Activated CD8-positive, alpha-beta memory T cell treated with anti-CD3 and anti-CD28 coated beads, Interleukin-2, amount 10 ng/mL, durations not matched to agents 7 days and 5 days (primary cell): ENCODE measurements at regions not wholly inside any gene's neighbourhood (a gene's known extent, or its start where the extent isn't known, plus 50 kb on each side); places are given as distances from the start of the nearest gene placed in this dataset.
"Not testable (repeated sequence)": the region's sequence is repeated elsewhere in the genome, so short reads cannot be mapped to it uniquely, and the experiment has no call there.

ENCODE experiments used
- ATAC-seq: fragments of 150-1000 bp; cut with Tn5 transposase; one replicate; pipeline ENCODE4 v1.10.0; 2021; ENCODE audit warnings: moderate library complexity
- CTCF ChIA-PET: fragments of 350-600 bp; sonication (Branson Sonifier 250); formaldehyde crosslinking; loops from one replicate; lab custom pipeline; 2021; ENCODE audit warnings: antibody characterized with exemption; lab: Charles Lee
- DNase-seq: peaks from one replicate; pipeline ENCODE4 v3.0.0-alpha.2; 2020
- H3K27ac Mint-ChIP-seq: one replicate; pipeline ENCODE4 v1.8.0; 2021; ENCODE audit warnings: mild to moderate bottlenecking, mixed read lengths
- H3K27me3 Mint-ChIP-seq: one replicate; pipeline ENCODE4 v1.8.0; 2021; ENCODE audit warnings: mixed read lengths
- H3K36me3 Mint-ChIP-seq: one replicate; pipeline ENCODE4 v1.8.0; 2021; ENCODE audit warnings: mild to moderate bottlenecking, mixed read lengths
- H3K4me1 Mint-ChIP-seq: one replicate; pipeline ENCODE4 v1.8.0; 2021; ENCODE audit warnings: mixed read lengths
- H3K4me3 Mint-ChIP-seq: one replicate; pipeline ENCODE4 v1.8.0; 2021; ENCODE audit warnings: mild to moderate bottlenecking, moderate library complexity, mixed read lengths
- H3K9me3 Mint-ChIP-seq: one replicate; pipeline ENCODE4 v1.8.0; 2022; ENCODE audit warnings: low read depth, mixed read lengths

- H3K36me3 Mint-ChIP-seq: peaks cover 38% of the 10 kb centered on the region
- CTCF ChIA-PET: no interaction called here
- ATAC-seq (no peak), DNase-seq (no peak)
- no peak overlapping the region for H3K4me3 Mint-ChIP-seq
- peaks cover 2% of the 10 kb centered on the region for H3K9me3 Mint-ChIP-seq
- H3K27me3 Mint-ChIP-seq: no peaks in the 10 kb centered on the region
- H3K4me1 Mint-ChIP-seq: peaks cover 1% of the 10 kb centered on the region
- H3K27ac Mint-ChIP-seq: no peak overlapping the region
Measured at GRCh38 chr5:18732556-18733479, 1098.6 kb downstream of the TAF11L14 start.

GRCh38 chr5:18736051-18736398 lies 1101.8 kb downstream of the TAF11L14 start:
- no peaks in the 10 kb centered on the region for H3K27me3 Mint-ChIP-seq
- H3K4me3 Mint-ChIP-seq: no peak overlapping the region
- CTCF ChIA-PET: no interaction called here
- H3K36me3 Mint-ChIP-seq: peaks cover 41% of the 10 kb centered on the region
- H3K9me3 Mint-ChIP-seq: peaks cover 2% of the 10 kb centered on the region
- DNase-seq (no peak), ATAC-seq (no peak)
- peaks cover 15% of the 10 kb centered on the region for H3K4me1 Mint-ChIP-seq
- no peak overlapping the region for H3K27ac Mint-ChIP-seq

DNA sequence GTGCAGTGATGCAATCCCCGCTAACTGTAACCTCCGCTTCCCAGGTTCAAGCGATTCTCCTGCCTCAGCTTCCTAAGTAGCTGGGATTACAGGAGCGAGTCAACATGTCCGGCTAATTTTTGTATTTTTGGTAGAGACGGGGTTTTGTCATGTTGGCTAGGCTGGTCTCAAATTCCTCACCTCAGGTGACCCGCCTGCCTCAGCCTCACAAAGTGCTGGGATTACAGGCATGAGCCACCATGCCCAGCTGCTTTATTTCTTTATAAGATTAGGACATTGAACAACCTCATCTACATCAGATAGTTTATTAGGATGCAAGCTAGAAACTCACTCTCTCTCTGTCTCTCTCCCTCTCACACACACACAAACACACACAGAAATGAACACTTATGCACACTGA lies 1102.5 kb downstream of the TAF11L14 start:
- CTCF ChIA-PET, H3K27ac Mint-ChIP-seq, ATAC-seq, DNase-seq, H3K9me3 Mint-ChIP-seq, H3K4me3 Mint-ChIP-seq, H3K27me3 Mint-ChIP-seq: not testable (repeated sequence)
- Mint-ChIP-seq H3K4me1 (peaks cover 19% of the 10 kb centered on the region), H3K36me3 (peaks cover 41% of the 10 kb centered on the region)

- no peaks in the 10 kb centered on the region for H3K9me3 Mint-ChIP-seq
- DNase-seq: no peak
- CTCF ChIA-PET: interaction anchor here (1.1 to 1.3 kb wide), 3 partner anchors 12 to 42 kb away, joined by 3 read pairs; no protein-coding TSS in a partner anchor
- ATAC-seq: no peak
- H3K4me1 Mint-ChIP-seq: peaks cover 41% of the 10 kb centered on the region
- H3K36me3 Mint-ChIP-seq: peaks cover 35% of the 10 kb centered on the region
- H3K27ac Mint-ChIP-seq: peak overlapping the region; percentile 74
- H3K27me3 Mint-ChIP-seq: no peaks in the 10 kb centered on the region
- peak overlapping the region; percentile 29 for H3K4me3 Mint-ChIP-seq
Measured at GRCh38 chr5:18740301-18740700, 1106.0 kb downstream of the TAF11L14 start.

- CTCF ChIA-PET: no interaction called here
- Mint-ChIP-seq H3K27me3 (no peaks in the 10 kb centered on the region), H3K27ac (no peak overlapping the region), H3K4me3 (no peak overlapping the region), H3K36me3 (peaks cover 34% of the 10 kb centered on the region), H3K9me3 (no peaks in the 10 kb centered on the region), H3K4me1 (peaks cover 50% of the 10 kb centered on the region)
- ATAC-seq (no peak), DNase-seq (no peak)
Measured at GRCh38 chr5:18742830-18743229, 1108.6 kb downstream of the TAF11L14 start.

- peaks cover 25% of the 10 kb centered on the region for H3K36me3 Mint-ChIP-seq
- H3K27me3 Mint-ChIP-seq: no peaks in the 10 kb centered on the region
- no peaks in the 10 kb centered on the region for H3K9me3 Mint-ChIP-seq
- peak; percentile 62 for DNase-seq
- H3K4me1 Mint-ChIP-seq: peaks cover 59% of the 10 kb centered on the region
- peak; percentile 53 for ATAC-seq
- CTCF ChIA-PET: interaction anchor here (1.5 kb wide), 1 partner anchor 10 kb away, joined by 3 read pairs; no protein-coding TSS in a partner anchor
- H3K4me3 Mint-ChIP-seq: peak overlapping the region; percentile 82
- peak overlapping the region; percentile 92 for H3K27ac Mint-ChIP-seq
Measured at GRCh38 chr5:18744441-18744840, 1110.2 kb downstream of the TAF11L14 start.

DNA sequence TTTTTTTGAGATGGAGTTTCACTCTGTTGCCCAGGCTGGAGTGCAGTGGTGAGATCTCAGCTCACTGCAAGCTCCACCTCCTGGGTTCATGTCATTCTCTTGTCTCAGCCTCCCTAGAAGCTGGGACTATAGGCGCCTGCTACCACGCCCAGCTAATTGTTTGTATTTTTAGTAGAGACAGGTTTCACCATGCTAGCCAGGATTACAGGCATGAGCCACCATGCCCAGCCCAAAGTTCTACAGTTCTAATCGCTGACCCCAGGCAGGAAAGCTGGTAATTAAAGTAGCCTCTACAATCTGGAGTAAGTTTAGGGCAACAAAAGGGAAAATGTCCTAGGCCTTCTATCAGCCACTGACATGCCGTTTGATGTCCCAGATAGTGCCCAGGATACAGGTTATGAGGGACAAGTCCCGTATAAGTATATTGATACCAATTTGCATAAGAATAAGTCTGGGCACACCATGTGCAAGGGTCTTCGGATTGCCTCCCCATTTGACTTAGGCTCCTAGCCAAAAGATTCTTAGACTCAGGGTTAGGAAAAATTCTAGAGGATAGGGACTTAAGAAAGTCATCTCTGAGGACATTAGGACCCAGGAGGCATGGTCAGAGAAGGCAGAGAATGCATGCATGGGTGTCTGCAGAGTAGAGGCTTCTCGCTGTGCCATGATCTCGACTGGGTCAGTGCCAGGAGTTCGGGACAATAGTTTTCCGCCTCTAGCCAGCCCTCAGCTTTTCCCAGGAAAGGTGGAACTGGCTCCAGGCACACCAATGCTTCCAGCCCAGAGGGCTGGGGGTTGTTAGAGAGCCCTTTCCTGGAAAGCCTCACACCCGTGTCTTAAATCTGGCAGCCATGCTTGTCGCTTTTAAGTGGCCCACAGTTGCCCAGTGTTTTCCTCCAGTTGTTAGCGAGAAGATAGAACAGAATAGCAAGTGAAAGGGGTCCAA lies 1111.1 kb downstream of the TAF11L14 start:
- CTCF ChIA-PET: interaction anchor here (1.1 to 1.5 kb wide), 3 partner anchors 11 to 47 kb away, joined by 3 to 5 read pairs (median 3); no protein-coding TSS in a partner anchor
- Mint-ChIP-seq H3K36me3 (peaks cover 25% of the 10 kb centered on the region), H3K9me3 (no peaks in the 10 kb centered on the region), H3K27ac (peak overlapping the region; percentile 92), H3K27me3 (no peaks in the 10 kb centered on the region), H3K4me1 (peaks cover 64% of the 10 kb centered on the region), H3K4me3 (peak overlapping the region; percentile 82)
- ATAC-seq (peak; percentile 64), DNase-seq (peak; percentile 74)

DNA sequence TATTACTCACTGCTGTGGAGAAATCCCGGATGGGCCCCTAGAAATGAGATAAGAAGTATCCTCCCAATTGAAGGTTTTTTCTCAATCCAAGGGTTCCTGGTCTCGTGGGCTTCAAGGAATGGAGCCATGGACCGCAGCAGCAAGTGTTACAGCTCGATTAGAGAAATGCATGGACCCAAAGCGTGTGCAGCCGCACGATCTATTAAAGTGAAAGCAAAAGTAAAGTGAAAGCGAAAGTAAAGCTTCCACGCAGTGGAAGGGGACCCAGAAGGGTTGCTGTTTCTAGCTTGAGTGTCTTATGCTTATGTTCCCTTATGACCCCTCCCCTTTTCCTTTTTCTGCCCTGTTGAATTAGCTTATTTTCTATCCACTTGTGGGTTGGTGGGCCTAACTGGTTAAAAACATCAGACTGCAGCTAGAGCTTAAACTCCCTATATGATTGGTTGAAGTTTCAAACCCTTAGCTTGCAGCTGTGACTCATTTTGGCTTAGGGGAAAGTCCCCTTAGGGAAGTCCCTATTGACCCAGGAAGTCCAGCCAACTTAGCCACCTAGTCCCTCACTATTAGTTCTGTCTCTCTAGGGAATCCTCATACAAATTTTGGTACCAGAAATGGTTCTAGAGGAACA lies 1111.8 kb downstream of the TAF11L14 start:
- H3K9me3 Mint-ChIP-seq: no peaks in the 10 kb centered on the region
- peak; percentile 78 for ATAC-seq
- peak overlapping the region; percentile 92 for H3K27ac Mint-ChIP-seq
- DNase-seq: peak; percentile 66
- peaks cover 60% of the 10 kb centered on the region for H3K4me1 Mint-ChIP-seq
- H3K36me3 Mint-ChIP-seq: peaks cover 22% of the 10 kb centered on the region
- H3K27me3 Mint-ChIP-seq: no peaks in the 10 kb centered on the region
- peak overlapping the region; percentile 82 for H3K4me3 Mint-ChIP-seq
- CTCF ChIA-PET: interaction anchor here (0.8 to 1.3 kb wide), 3 partner anchors 24 to 47 kb away, joined by 3 to 5 read pairs (median 3); no protein-coding TSS in a partner anchor

DNA sequence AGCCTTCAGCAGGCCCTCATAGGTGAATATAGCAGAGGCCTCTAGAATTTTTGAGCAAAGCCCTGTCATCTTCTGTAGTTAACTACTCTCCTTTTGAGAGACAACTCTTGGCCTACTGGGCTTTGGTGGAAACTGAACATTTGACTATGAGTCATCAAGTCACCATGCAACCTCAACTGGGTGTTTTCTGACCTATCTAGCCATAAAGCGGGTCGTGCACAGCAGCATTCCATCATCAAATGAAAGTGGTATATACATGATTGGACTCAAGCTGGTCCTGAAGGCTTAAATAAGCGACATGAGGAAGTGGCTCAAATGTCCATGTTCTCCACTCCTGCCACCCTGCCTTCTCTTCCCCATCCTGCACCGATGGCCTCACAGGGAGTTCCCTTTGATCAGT lies 1115.5 kb downstream of the TAF11L14 start:
- Mint-ChIP-seq H3K27ac (no peak overlapping the region), H3K36me3 (peaks cover 6% of the 10 kb centered on the region), H3K4me1 (peaks cover 39% of the 10 kb centered on the region), H3K27me3 (no peaks in the 10 kb centered on the region), H3K9me3 (no peaks in the 10 kb centered on the region), H3K4me3 (no peak overlapping the region)
- DNase-seq: peak; percentile 68
- CTCF ChIA-PET: no interaction called here
- ATAC-seq: peak; percentile 27

DNA sequence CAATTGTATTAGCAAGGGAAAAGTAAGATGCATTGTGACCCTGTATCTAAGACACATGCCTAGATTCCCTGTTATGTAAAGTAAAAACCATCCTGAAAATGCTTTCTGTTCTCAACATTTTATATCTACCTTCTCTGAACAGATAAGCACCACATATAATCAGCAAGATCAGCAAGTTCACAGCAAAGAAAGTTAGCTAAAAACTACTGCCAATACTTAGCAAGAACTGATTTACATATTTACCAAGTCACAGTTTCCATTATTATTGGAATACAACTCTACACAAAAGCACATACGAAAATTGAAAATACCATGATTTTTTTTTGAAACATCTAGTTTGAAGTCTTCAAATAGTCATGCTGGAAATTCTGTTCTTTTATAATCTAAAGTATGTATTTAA lies 1118.1 kb downstream of the TAF11L14 start:
- no peak for ATAC-seq
- no peak for DNase-seq
- Mint-ChIP-seq H3K27ac (no peak overlapping the region), H3K9me3 (no peaks in the 10 kb centered on the region), H3K4me1 (peaks cover 32% of the 10 kb centered on the region), H3K36me3 (peaks cover 3% of the 10 kb centered on the region), H3K27me3 (no peaks in the 10 kb centered on the region), H3K4me3 (no peak overlapping the region)
- CTCF ChIA-PET: interaction anchor here (0.9 kb wide), 1 partner anchor 12 kb away, joined by 3 read pairs; no protein-coding TSS in a partner anchor

DNA sequence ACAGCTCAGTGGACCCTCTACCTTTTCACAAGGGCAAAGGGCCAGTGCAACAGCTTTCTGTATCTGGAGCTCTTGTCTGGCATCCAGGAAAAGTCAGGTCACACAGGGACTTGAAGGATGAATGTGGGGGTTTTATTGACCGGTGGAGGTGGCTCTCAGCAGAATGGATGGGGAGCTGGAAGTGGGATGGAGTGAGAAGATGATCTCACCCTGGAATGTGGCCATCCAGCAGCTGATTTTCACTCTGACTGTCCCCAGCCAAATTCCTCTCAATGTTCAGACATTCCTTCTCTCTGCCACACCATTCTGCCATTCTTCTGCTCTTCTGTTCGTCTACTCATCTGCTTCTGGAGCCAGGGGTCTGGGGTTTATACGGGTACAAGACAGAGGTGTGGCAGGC lies 1119.9 kb downstream of the TAF11L14 start:
- H3K4me3 Mint-ChIP-seq: no peak overlapping the region
- CTCF ChIA-PET: no interaction called here
- H3K36me3 Mint-ChIP-seq: no peaks in the 10 kb centered on the region
- peaks cover 16% of the 10 kb centered on the region for H3K4me1 Mint-ChIP-seq
- ATAC-seq: no peak
- no peak overlapping the region for H3K27ac Mint-ChIP-seq
- no peak for DNase-seq
- no peaks in the 10 kb centered on the region for H3K9me3 Mint-ChIP-seq
- no peaks in the 10 kb centered on the region for H3K27me3 Mint-ChIP-seq

DNA sequence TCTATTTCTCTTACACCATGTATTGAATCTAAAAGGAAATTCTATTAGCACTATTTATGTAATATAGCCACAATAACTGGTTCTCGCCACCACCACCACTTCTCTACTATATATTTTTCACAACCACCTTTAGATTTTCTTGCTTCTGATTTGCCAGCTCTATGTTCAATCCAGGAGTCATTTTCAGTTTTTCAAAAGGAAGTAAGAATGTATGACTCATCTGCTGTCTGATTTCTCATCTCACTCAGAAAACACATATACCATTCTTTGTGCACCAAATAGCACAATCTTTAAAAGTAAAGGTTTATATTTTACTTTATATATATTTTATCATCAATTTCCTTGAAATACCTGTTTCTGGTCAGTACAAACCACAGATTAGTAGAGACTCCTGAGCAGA lies 1127.5 kb downstream of the TAF11L14 start:
- CTCF ChIA-PET: interaction anchor here (1.0 kb wide), 1 partner anchor 14 kb away, joined by 3 read pairs; no protein-coding TSS in a partner anchor
- DNase-seq (no peak), ATAC-seq (peak; percentile 72)
- H3K27ac Mint-ChIP-seq: peak overlapping the region; percentile 4
- no peaks in the 10 kb centered on the region for H3K27me3 Mint-ChIP-seq
- peaks cover 5% of the 10 kb centered on the region for H3K4me1 Mint-ChIP-seq
- no peak overlapping the region for H3K4me3 Mint-ChIP-seq
- no peaks in the 10 kb centered on the region for H3K9me3 Mint-ChIP-seq
- peaks cover 2% of the 10 kb centered on the region for H3K36me3 Mint-ChIP-seq

DNA sequence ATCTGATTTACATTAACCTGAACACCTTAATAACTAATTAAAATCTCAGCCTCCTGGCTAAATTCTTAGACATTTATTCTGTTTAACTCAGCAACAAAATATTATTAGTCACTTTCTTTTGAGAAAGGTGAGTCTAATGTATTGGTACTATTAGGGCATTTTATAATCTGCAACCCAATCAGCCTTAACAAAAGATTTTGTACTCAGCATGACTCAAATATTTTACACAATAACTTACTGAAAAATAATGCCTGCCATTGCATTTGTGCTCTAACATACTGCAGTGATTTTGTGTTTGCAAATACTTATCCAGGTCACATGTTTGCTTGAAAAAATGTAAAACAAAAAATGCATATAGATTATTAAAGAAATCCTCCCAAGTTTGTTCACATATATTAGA lies 1129.9 kb downstream of the TAF11L14 start:
- no peak overlapping the region for H3K27ac Mint-ChIP-seq
- H3K4me1 Mint-ChIP-seq: peaks cover 5% of the 10 kb centered on the region
- ATAC-seq (no peak), DNase-seq (no peak)
- peaks cover 7% of the 10 kb centered on the region for H3K27me3 Mint-ChIP-seq
- CTCF ChIA-PET: no interaction called here
- H3K36me3 Mint-ChIP-seq: peaks cover 2% of the 10 kb centered on the region
- H3K9me3 Mint-ChIP-seq: no peaks in the 10 kb centered on the region
- no peak overlapping the region for H3K4me3 Mint-ChIP-seq
